SU-DHL-6 (cell line): ENCODE measurements at regions not wholly inside any gene's neighbourhood (a gene's known extent, or its start where the extent isn't known, plus 50 kb on each side); places are given as distances from the start of the nearest gene placed in this dataset.

Source experiments
- CTCF ChIP-seq: fragments of 200-600 bp; sonication (generic); IDR thresholded peaks from one replicate; pipeline ENCODE4 v1.5.1; 2017; ENCODE audit warnings: antibody characterized with exemption, mild to moderate bottlenecking, low read length, moderate library complexity; ENCODE audit not compliant: insufficient read depth, poor library complexity, severe bottlenecking
- EZH2phosphoT487 ChIP-seq: fragments of 200-600 bp; sonication (generic), shearing (Covaris generic); conservative IDR thresholded peaks from 2 replicates; pipeline ENCODE4 v1.6.1; 2018; ENCODE audit warnings: mild to moderate bottlenecking, antibody characterized with exemption, low read length, moderate library complexity, mixed read lengths

DNA sequence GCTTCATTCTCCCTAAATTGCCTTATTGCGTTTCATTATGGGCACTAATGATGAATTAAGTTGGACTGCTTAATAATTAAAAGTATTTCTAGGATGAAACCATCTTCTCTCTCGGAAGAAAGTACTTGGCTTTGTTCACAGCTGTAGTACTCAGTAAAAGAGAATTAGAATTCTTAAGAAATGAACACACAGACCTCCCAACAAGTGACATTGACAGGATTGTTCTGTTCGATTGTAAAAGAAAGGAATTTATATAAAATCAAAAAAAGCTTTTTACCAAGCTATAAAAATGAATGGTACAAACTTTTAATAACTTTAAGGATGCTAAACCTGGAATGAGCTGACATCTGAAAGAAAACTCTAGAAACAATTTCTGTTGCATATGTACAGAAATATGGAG lies 416.4 kb upstream of the THRB start:
- TF ChIP-seq CTCF (no peak), EZH2phosphoT487 (no peak)
